Activated CD8-positive, alpha-beta T cell treated with anti-CD3 and anti-CD28 coated beads, Interleukin-2, amount 10 ng/mL, durations not matched to agents 7 days and 5 days (primary cell): ENCODE measurements at regions not wholly inside any gene's neighbourhood (a gene's known extent, or its start where the extent isn't known, plus 50 kb on each side); places are given as distances from the start of the nearest gene placed in this dataset.
"Not testable (repeated sequence)": the region's sequence is repeated elsewhere in the genome, so short reads cannot be mapped to it uniquely, and the experiment has no call there.

Source experiments
- ATAC-seq: fragments of 150-1000 bp; cut with Tn5 transposase; one replicate; pipeline ENCODE4 v1.10.0; 2021; ENCODE audit warnings: moderate library complexity
- CTCF ChIA-PET: fragments of 350-600 bp; sonication (Branson Sonifier 250); formaldehyde crosslinking; loops from one replicate; lab custom pipeline; 2021; ENCODE audit warnings: antibody characterized with exemption; lab: Charles Lee
- POLR2A ChIA-PET: fragments of 350-600 bp; sonication (Branson Sonifier 250); formaldehyde crosslinking; loops from one replicate; lab custom pipeline; 2021; ENCODE audit warnings: antibody characterized with exemption; lab: Charles Lee
- DNase-seq: peaks from one replicate; pipeline ENCODE4 v3.0.0-alpha.2; 2020
- H3K27ac Mint-ChIP-seq: one replicate; pipeline ENCODE4 v1.8.0; 2021; ENCODE audit warnings: mild to moderate bottlenecking, mixed read lengths
- H3K27me3 Mint-ChIP-seq: one replicate; pipeline ENCODE4 v1.8.0; 2021; ENCODE audit warnings: low read depth, mixed read lengths
- H3K36me3 Mint-ChIP-seq: one replicate; pipeline ENCODE4 v1.8.0; 2021; ENCODE audit warnings: low read depth, mixed read lengths
- H3K4me1 Mint-ChIP-seq: one replicate; pipeline ENCODE4 v1.8.0; 2021; ENCODE audit warnings: low read depth, mixed read lengths
- H3K4me3 Mint-ChIP-seq: one replicate; pipeline ENCODE4 v1.8.0; 2021; ENCODE audit warnings: mild to moderate bottlenecking, mixed read lengths
- H3K9me3 Mint-ChIP-seq: one replicate; pipeline ENCODE4 v1.8.0; 2022; ENCODE audit warnings: mixed read lengths; ENCODE audit not compliant: insufficient read depth

- Mint-ChIP-seq H3K27me3 (peaks cover 2% of the 10 kb centered on the region), H3K4me1 (no peaks in the 10 kb centered on the region), H3K4me3 (no peak overlapping the region), H3K9me3 (no peaks in the 10 kb centered on the region), H3K27ac (no peak overlapping the region), H3K36me3 (no peaks in the 10 kb centered on the region)
- ChIA-PET CTCF (no interaction called here), POLR2A (no interaction called here)
- ATAC-seq (no peak), DNase-seq (no peak)
These were observed 462.5 kb downstream of the SETD4 start for GRCh38 chr21:35597750-35598339.

- Mint-ChIP-seq H3K27me3 (peaks cover 4% of the 10 kb centered on the region), H3K27ac (no peak overlapping the region), H3K36me3 (no peaks in the 10 kb centered on the region), H3K4me1 (no peaks in the 10 kb centered on the region), H3K9me3 (no peaks in the 10 kb centered on the region), H3K4me3 (no peak overlapping the region)
- POLR2A ChIA-PET, result no interaction called here
- DNase-seq (no peak), ATAC-seq (no peak)
- CTCF ChIA-PET, result no interaction called here
These were observed 465.4 kb downstream of the SETD4 start for GRCh38 chr21:35594905-35595304.

- POLR2A ChIA-PET, result no interaction called here
- Mint-ChIP-seq H3K36me3 (no peaks in the 10 kb centered on the region), H3K27me3 (peaks cover 4% of the 10 kb centered on the region), H3K4me3 (no peak overlapping the region), H3K4me1 (no peaks in the 10 kb centered on the region), H3K9me3 (no peaks in the 10 kb centered on the region), H3K27ac (no peak overlapping the region)
- CTCF ChIA-PET, result interaction anchor here (0.8 kb wide), 1 partner anchor 75 kb away, joined by 3 read pairs; no protein-coding TSS in a partner anchor
- DNase-seq (no peak), ATAC-seq (no peak)
These were observed 467.3 kb downstream of the SETD4 start for GRCh38 chr21:35593000-35593502.

GRCh38 chr21:35590284-35590683, 470.0 kb downstream of the SETD4 start:
- ATAC-seq, CTCF ChIA-PET, H3K4me1 Mint-ChIP-seq, DNase-seq, POLR2A ChIA-PET, H3K27me3 Mint-ChIP-seq, H3K36me3 Mint-ChIP-seq, H3K27ac Mint-ChIP-seq, H3K9me3 Mint-ChIP-seq, H3K4me3 Mint-ChIP-seq: not testable (repeated sequence)

DNA sequence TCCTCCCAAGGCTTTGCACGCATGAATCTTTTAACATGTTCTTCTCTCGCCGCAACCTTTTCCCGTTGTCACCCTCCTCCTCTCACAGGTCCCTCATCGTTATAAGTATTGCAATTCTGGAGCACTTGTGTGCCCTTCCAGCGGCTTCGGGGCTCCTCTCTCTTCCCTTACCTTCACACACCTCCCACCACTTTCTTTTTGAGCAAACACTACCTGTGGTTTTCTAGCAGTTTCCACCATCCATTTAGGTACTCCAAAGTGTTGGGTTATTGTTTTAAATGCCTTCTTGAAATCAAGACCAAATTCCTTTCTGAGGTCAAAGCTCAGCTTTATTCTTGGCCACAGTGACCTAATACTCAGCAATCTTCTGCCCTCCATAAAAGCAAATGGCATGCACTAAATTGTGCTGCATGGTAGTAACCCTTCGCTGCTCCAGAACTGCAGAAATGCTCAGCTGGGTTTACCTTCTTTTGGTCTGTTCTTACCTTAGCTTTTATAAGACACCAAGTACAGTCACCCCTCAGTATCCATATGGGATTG, 472.4 kb downstream of the SETD4 start:
- Mint-ChIP-seq H3K4me1 (no peaks in the 10 kb centered on the region), H3K4me3 (no peak overlapping the region), H3K27me3 (peaks cover 11% of the 10 kb centered on the region), H3K9me3 (no peaks in the 10 kb centered on the region), H3K27ac (no peak overlapping the region), H3K36me3 (no peaks in the 10 kb centered on the region)
- POLR2A ChIA-PET, result no interaction called here
- CTCF ChIA-PET, result no interaction called here
- ATAC-seq (no peak), DNase-seq (no peak)

DNA sequence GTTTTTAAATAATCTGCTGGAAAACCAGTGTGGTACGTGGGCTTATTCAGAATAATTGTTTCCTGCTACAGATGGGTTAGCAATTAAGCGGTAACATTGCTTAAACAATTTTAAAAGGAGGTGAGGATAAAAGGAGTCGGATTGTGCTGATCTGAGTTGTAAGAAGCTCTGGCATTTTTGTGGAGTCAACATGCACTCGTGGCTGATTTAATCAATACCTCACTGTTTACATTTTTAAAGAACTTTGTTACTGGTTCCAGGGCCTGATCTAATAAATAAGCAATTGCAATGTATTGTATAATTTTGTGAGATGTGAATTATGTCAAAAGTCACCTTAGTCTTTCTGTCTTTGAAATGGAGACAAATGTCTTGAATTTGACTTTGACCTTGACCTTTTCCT, 474.0 kb downstream of the SETD4 start:
- ATAC-seq (no peak), DNase-seq (no peak)
- H3K36me3 Mint-ChIP-seq, result no peaks in the 10 kb centered on the region
- H3K9me3 Mint-ChIP-seq, result no peaks in the 10 kb centered on the region
- H3K27ac Mint-ChIP-seq, result no peak overlapping the region
- no peak overlapping the region for H3K4me3 Mint-ChIP-seq
- ChIA-PET CTCF (no interaction called here), POLR2A (no interaction called here)
- H3K27me3 Mint-ChIP-seq, result peaks cover 11% of the 10 kb centered on the region
- H3K4me1 Mint-ChIP-seq, result no peaks in the 10 kb centered on the region

- Mint-ChIP-seq H3K4me1 (no peaks in the 10 kb centered on the region), H3K27me3 (peaks cover 9% of the 10 kb centered on the region), H3K27ac (no peak overlapping the region), H3K4me3 (no peak overlapping the region), H3K36me3 (no peaks in the 10 kb centered on the region), H3K9me3 (no peaks in the 10 kb centered on the region)
- DNase-seq (no peak), ATAC-seq (no peak)
- POLR2A ChIA-PET, result no interaction called here
- CTCF ChIA-PET, result no interaction called here
These were observed 474.4 kb downstream of the SETD4 start for GRCh38 chr21:35585878-35586277.

GRCh38 chr21:35585155-35585554, 475.2 kb downstream of the SETD4 start:
- ATAC-seq (no peak), DNase-seq (no peak)
- Mint-ChIP-seq H3K4me1 (no peaks in the 10 kb centered on the region), H3K9me3 (no peaks in the 10 kb centered on the region), H3K27me3 (peaks cover 9% of the 10 kb centered on the region), H3K4me3 (no peak overlapping the region), H3K36me3 (no peaks in the 10 kb centered on the region), H3K27ac (no peak overlapping the region)
- ChIA-PET POLR2A (no interaction called here), CTCF (no interaction called here)

GRCh38 chr21:35583566-35584216, 476.6 kb downstream of the SETD4 start:
- no peak overlapping the region for H3K4me3 Mint-ChIP-seq
- DNase-seq (no peak), ATAC-seq (no peak)
- H3K27me3 Mint-ChIP-seq, result peaks cover 9% of the 10 kb centered on the region
- ChIA-PET POLR2A (no interaction called here), CTCF (no interaction called here)
- H3K36me3 Mint-ChIP-seq, result no peaks in the 10 kb centered on the region
- H3K9me3 Mint-ChIP-seq, result no peaks in the 10 kb centered on the region
- H3K27ac Mint-ChIP-seq, result no peak overlapping the region
- no peaks in the 10 kb centered on the region for H3K4me1 Mint-ChIP-seq

GRCh38 chr21:35582731-35583130, 477.6 kb downstream of the SETD4 start:
- Mint-ChIP-seq H3K4me1 (no peaks in the 10 kb centered on the region), H3K27me3 (peaks cover 7% of the 10 kb centered on the region), H3K36me3 (no peaks in the 10 kb centered on the region), H3K9me3 (no peaks in the 10 kb centered on the region), H3K4me3 (no peak overlapping the region), H3K27ac (no peak overlapping the region)
- no peak for DNase-seq
- CTCF ChIA-PET, result no interaction called here
- no peak for ATAC-seq
- POLR2A ChIA-PET, result no interaction called here

DNA sequence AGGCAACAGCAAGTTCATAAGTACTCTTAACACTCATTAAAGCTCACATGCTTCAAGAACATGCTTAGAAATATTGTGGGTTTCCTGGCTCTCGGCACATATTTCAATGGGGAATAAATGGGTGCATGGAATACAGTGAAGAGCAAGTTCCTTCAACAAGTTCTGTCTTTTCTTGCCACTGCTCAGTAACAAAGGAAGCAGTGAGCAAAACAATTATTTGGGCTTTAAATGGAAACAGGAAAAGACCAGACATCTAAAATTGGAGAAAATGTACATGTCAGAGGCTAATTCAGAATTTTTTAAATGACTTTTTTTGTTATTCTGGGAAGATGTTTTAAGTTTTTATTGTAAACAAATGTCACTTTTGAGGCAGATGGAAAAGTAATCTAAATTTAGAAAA, 478.7 kb downstream of the SETD4 start:
- no peaks in the 10 kb centered on the region for H3K4me1 Mint-ChIP-seq
- no peaks in the 10 kb centered on the region for H3K9me3 Mint-ChIP-seq
- ChIA-PET CTCF (no interaction called here), POLR2A (no interaction called here)
- H3K36me3 Mint-ChIP-seq, result no peaks in the 10 kb centered on the region
- no peak overlapping the region for H3K27ac Mint-ChIP-seq
- DNase-seq, result no peak
- peaks cover 6% of the 10 kb centered on the region for H3K27me3 Mint-ChIP-seq
- no peak for ATAC-seq
- H3K4me3 Mint-ChIP-seq, result no peak overlapping the region

DNA sequence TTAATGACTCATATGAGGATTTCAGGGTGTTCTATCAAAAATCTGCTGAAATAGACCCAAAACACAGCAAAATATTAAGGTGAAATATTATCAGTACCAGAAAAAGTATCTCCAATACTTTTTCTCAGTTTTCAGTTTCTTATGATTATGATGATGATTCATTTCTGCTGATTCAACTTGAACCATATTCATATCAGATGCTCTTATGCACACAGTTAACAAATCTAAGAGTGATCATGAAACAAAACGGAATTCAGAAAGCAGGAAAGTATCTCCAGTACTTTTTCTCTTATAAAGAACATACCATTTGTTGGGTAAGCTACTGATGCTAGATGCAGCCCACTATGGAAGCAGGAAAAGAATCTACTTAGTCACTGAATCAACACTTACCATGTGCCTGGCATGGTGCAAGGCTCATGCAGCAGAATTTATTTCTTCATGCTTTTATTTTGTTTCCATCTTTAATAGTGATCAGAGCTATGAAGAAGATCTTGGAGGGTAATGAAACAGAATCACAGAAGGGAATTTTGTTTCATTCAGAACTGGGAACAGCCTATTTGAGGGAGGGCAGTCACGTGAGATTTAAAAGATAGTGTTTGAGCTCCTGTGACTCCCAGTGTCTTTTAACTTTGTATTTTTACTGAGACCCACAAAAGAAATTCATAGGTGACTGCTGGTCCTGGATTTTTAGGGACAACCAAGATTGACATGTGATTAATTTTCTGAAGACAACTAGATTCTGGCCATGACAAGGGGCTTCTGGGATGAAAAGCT, 480.6 kb downstream of the SETD4 start:
- ATAC-seq (no peak), DNase-seq (no peak)
- H3K27ac Mint-ChIP-seq, result no peak overlapping the region
- H3K9me3 Mint-ChIP-seq, result no peaks in the 10 kb centered on the region
- peaks cover 2% of the 10 kb centered on the region for H3K27me3 Mint-ChIP-seq
- H3K36me3 Mint-ChIP-seq, result no peaks in the 10 kb centered on the region
- POLR2A ChIA-PET, result no interaction called here
- CTCF ChIA-PET, result no interaction called here
- H3K4me3 Mint-ChIP-seq, result no peak overlapping the region
- H3K4me1 Mint-ChIP-seq, result no peaks in the 10 kb centered on the region
